Stomach (tissue), 8 donors: ENCODE measurements at regions not wholly inside any gene's neighbourhood (a gene's known extent, or its start where the extent isn't known, plus 50 kb on each side); places are given as distances from the start of the nearest gene placed in this dataset.

Experiments
- DNase-seq, 2 donors: peaks; one replicate each; pipeline versions ENCODE4 v3.0.0 to v3.0.0-alpha.2; 2013 to 2019
- H3K27ac ChIP-seq, 5 donors: fragments of 200-600 bp in 4 of 5; sonication (generic) in 4 of 5; one replicate each; pipeline ENCODE4 v1.5.1; 2013 to 2019; ENCODE audit warnings: mild to moderate bottlenecking in 1 of 5, moderate library complexity in 1 of 5
- H3K27me3 ChIP-seq, 3 donors: fragments of 200-600 bp; sonication (generic); one replicate each; pipeline ENCODE4 v1.5.1; 2017 to 2019; ENCODE audit warnings: mixed run types in 1 of 3
- H3K36me3 ChIP-seq, 4 donors: fragments of 200-600 bp; sonication (generic); 1 replicate in 3 of 4; 2 replicates in 1 of 4; pipeline ENCODE4 v1.5.1; 2016 to 2019
- H3K4me1 ChIP-seq, 4 donors: fragments of 200-600 bp; sonication (generic); one replicate each; pipeline ENCODE4 v1.5.1; 2016 to 2019
- H3K4me3 ChIP-seq, 4 donors: fragments of 200-600 bp; sonication (generic) in 3 of 4; one replicate each; pipeline ENCODE4 v1.5.1; 2016 to 2019; ENCODE audit warnings: mild to moderate bottlenecking in 1 of 4
- H3K9me3 ChIP-seq, 4 donors: fragments of 200-600 bp; sonication (generic); one replicate each; pipeline ENCODE4 v1.5.1; 2016 to 2019
- EP300 ChIP-seq: sonication (generic); formaldehyde crosslinking; IDR thresholded peaks from one replicate; pipeline ENCODE4 v1.6.1; 2017; ENCODE audit warnings: antibody characterized with exemption
- POLR2A ChIP-seq, 4 donors: fragments of 450-650 bp; IDR thresholded peaks; one replicate each; pipeline ENCODE4 v1.6.1; 2016; ENCODE audit warnings: antibody characterized with exemption in 4 of 4, control low read depth in 2 of 4, mild to moderate bottlenecking in 1 of 4, moderate library complexity in 1 of 4
- POLR2AphosphoS5 ChIP-seq, 3 donors: sonication (generic); formaldehyde crosslinking; IDR thresholded peaks; one replicate each; pipeline ENCODE4 v1.6.1; 2016; ENCODE audit warnings: antibody characterized with exemption in 3 of 3
- WGBS, 5 donors: extraction: QIAGEN DNeasy Blood & Tissue Kit in 3 of 5; methylation state at CpG; one replicate each; pipeline versions ENCODE4 v1.1.5 to v1.1.7; 2013 to 2018; 5-methylcytosine and 5-hydroxymethylcytosine counted together
- intact Hi-C: fragments of 100-400 bp; cut with DNase I; formaldehyde crosslinking; loops from one replicate; pipeline ENCODE4 v1.15.1; 2023; ENCODE audit warnings: low total_unique reads
- TF ChIP-seq, protein P1 (sequence below), 7 experiments: fragments of 450-650 bp in 4 of 7; fragments of 200-600 bp in 3 of 7; sonication (generic) in 3 of 7; IDR thresholded peaks; one replicate each; pipeline ENCODE4 v1.5.1; 2016 to 2019; ENCODE audit warnings: antibody characterized with exemption in 7 of 7, control low read depth in 2 of 7, mild to moderate bottlenecking in 1 of 7
- donor health status: healthy with polysubstance abuse.
- donor health status: Bipolar disorder and iron deficiency.
- donor health status: healthy.

GRCh38 chr4:155591738-155592143, 74.9 kb upstream of the GUCY1A1 start:
- Histone ChIP-seq H3K4me1 (no peaks in the 10 kb centered on the region), H3K9me3 (no peaks in the 10 kb centered on the region), H3K36me3 (no peaks in the 10 kb centered on the region), H3K27me3 (no peaks in the 10 kb centered on the region), H3K4me3 (no peak overlapping the region), H3K27ac (peak overlapping the region in 3 of 5 donors; percentile 2 to 63 (median 47))
- WGBS, 5 donors = 81 to 90% (median 86%) methylated on average over 6 of the region's 6 CpGs
- TF ChIP-seq POLR2AphosphoS5 (IDR thresholded peaks at IDR 0.05) (no peak), EP300 (no peak), POLR2A (IDR thresholded peaks at IDR 0.05) (no peak)
- TF ChIP-seq, protein P1, sequence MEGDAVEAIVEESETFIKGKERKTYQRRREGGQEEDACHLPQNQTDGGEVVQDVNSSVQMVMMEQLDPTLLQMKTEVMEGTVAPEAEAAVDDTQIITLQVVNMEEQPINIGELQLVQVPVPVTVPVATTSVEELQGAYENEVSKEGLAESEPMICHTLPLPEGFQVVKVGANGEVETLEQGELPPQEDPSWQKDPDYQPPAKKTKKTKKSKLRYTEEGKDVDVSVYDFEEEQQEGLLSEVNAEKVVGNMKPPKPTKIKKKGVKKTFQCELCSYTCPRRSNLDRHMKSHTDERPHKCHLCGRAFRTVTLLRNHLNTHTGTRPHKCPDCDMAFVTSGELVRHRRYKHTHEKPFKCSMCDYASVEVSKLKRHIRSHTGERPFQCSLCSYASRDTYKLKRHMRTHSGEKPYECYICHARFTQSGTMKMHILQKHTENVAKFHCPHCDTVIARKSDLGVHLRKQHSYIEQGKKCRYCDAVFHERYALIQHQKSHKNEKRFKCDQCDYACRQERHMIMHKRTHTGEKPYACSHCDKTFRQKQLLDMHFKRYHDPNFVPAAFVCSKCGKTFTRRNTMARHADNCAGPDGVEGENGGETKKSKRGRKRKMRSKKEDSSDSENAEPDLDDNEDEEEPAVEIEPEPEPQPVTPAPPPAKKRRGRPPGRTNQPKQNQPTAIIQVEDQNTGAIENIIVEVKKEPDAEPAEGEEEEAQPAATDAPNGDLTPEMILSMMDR (IDR thresholded peaks at IDR 0.05) = no peak
- intact Hi-C loops = no loop called here
- peak in 1 of 2 donors; percentile 37 for DNase-seq

- Histone ChIP-seq H3K4me3 (no peak overlapping the region), H3K27me3 (no peaks in the 10 kb centered on the region), H3K4me1 (no peaks in the 10 kb centered on the region), H3K9me3 (no peaks in the 10 kb centered on the region), H3K36me3 (no peaks in the 10 kb centered on the region), H3K27ac (no peak overlapping the region)
- peak in 1 of 2 donors; percentile 52 for DNase-seq
- TF ChIP-seq POLR2A (IDR thresholded peaks at IDR 0.05) = no peak
- no peak for TF ChIP-seq EP300
- no peak for TF ChIP-seq POLR2AphosphoS5 (IDR thresholded peaks at IDR 0.05)
- TF ChIP-seq, protein P1 (IDR thresholded peaks at IDR 0.05) = no peak
- intact Hi-C loops = no loop called here
- 60 to 66% (median 64%) methylated on average over 3 of the region's 3 CpGs for WGBS, 5 donors
Observed at GRCh38 chr4:155590796-155591585, 75.7 kb upstream of the GUCY1A1 start.

GRCh38 chr4:155588437-155588836, 78.2 kb upstream of the GUCY1A1 start:
- TF ChIP-seq POLR2A (IDR thresholded peaks at IDR 0.05) (no peak), POLR2AphosphoS5 (IDR thresholded peaks at IDR 0.05) (no peak), EP300 (no peak)
- TF ChIP-seq, protein P1 (IDR thresholded peaks at IDR 0.05) = no peak
- Histone ChIP-seq H3K36me3 (no peaks in the 10 kb centered on the region), H3K27ac (no peak overlapping the region), H3K27me3 (no peaks in the 10 kb centered on the region), H3K4me3 (no peak overlapping the region), H3K4me1 (no peaks in the 10 kb centered on the region), H3K9me3 (no peaks in the 10 kb centered on the region)
- WGBS, 5 donors = 84 to 96% (median 89%) methylated on average over 2 of the region's 2 CpGs
- DNase-seq = no peak
- intact Hi-C loops = no loop called here

DNA sequence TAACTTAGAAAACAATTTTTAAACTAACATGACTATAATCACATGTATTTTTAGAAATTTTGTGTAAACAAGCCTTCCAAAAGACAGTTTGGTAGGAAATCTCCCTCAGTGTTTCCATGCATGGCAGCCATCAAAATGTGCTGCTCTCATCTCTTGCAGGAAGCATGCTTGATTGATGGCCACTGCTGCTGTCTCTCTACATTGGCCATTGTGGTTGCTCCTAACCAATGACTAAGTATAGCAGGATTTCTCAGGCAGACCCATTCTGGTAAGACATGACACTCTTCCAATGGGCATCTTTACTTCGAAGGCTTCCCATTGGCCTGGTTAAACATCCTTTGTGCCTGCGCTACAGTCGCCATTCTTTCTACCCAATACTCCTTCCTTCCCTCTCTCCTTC, 78.9 kb upstream of the GUCY1A1 start:
- 87 to 98% (median 96%) methylated on average over 3 of the region's 3 CpGs for WGBS, 5 donors
- Histone ChIP-seq H3K4me1 (peaks cover 0 to 5% (median 1%) of the 10 kb centered on the region in 4 donors), H3K36me3 (no peaks in the 10 kb centered on the region), H3K27me3 (no peaks in the 10 kb centered on the region), H3K27ac (no peak overlapping the region), H3K9me3 (no peaks in the 10 kb centered on the region), H3K4me3 (no peak overlapping the region)
- intact Hi-C loops = no loop called here
- TF ChIP-seq POLR2A (IDR thresholded peaks at IDR 0.05) (no peak), EP300 (no peak), POLR2AphosphoS5 (IDR thresholded peaks at IDR 0.05) (no peak)
- TF ChIP-seq, protein P1 (IDR thresholded peaks at IDR 0.05) = no peak
- no peak for DNase-seq
